CD4-positive, alpha-beta T cell treated with Interleukin-1 beta for 1 hour (primary cell): ENCODE measurements at regions not wholly inside any gene's neighbourhood (a gene's known extent, or its start where the extent isn't known, plus 50 kb on each side); places are given as distances from the start of the nearest gene placed in this dataset.

Experiments used
- DNase-seq, 2 donors: peaks; one replicate each; pipeline ENCODE4 v3.0.0-alpha.2; 2020 to 2022

- DNase-seq = peak in 1 of 2 donors; percentile 3
These were observed 94.5 kb upstream of the UPP2 start for GRCh38 chr2:158006961-158007719.

- no peak for DNase-seq
These were observed 97.4 kb upstream of the UPP2 start for GRCh38 chr2:158004126-158004764.

GRCh38 chr2:158002079-158002478 is 99.6 kb upstream of the UPP2 start:
- DNase-seq = no peak

- no peak for DNase-seq
These were observed 104.9 kb upstream of the UPP2 start for GRCh38 chr2:157996799-157997198.

- DNase-seq = no peak
These were observed 106.6 kb upstream of the UPP2 start for GRCh38 chr2:157995117-157995516.

- DNase-seq = no peak
These were observed 109.7 kb upstream of the UPP2 start for GRCh38 chr2:157991932-157992331.

- DNase-seq = no peak
These were observed 111.5 kb upstream of the UPP2 start for GRCh38 chr2:157990173-157990572.

- no peak for DNase-seq
These were observed 112.4 kb upstream of the UPP2 start for GRCh38 chr2:157989227-157989626.

GRCh38 chr2:157986761-157987160 is 110.6 kb upstream of the ACVR1 start:
- DNase-seq = no peak

- no peak for DNase-seq
These were observed 108.7 kb upstream of the ACVR1 start for GRCh38 chr2:157984866-157985265.

GRCh38 chr2:157980020-157980419 is 103.9 kb upstream of the ACVR1 start:
- DNase-seq = no peak

- no peak for DNase-seq
These were observed 95.6 kb upstream of the ACVR1 start for GRCh38 chr2:157971702-157972101.

GRCh38 chr2:157967856-157968255 is 91.7 kb upstream of the ACVR1 start:
- no peak for DNase-seq

- DNase-seq = no peak
These were observed 83.1 kb upstream of the ACVR1 start for GRCh38 chr2:157959249-157959648.

- DNase-seq = no peak
These were observed 81.5 kb upstream of the ACVR1 start for GRCh38 chr2:157957596-157957995.

- no peak for DNase-seq
These were observed 76.4 kb upstream of the ACVR1 start for GRCh38 chr2:157952558-157952957.

GRCh38 chr2:157948856-157949255 is 72.7 kb upstream of the ACVR1 start:
- DNase-seq = no peak

GRCh38 chr2:157946919-157947557 is 70.9 kb upstream of the ACVR1 start:
- no peak for DNase-seq

GRCh38 chr2:157940024-157940423 is 63.9 kb upstream of the ACVR1 start:
- DNase-seq = no peak

- no peak for DNase-seq
These were observed 62.4 kb upstream of the ACVR1 start for GRCh38 chr2:157938556-157938955.

GRCh38 chr2:157936406-157936805 is 60.3 kb upstream of the ACVR1 start:
- DNase-seq = no peak

- no peak for DNase-seq
These were observed 59.3 kb upstream of the ACVR1 start for GRCh38 chr2:157935378-157935906.

- DNase-seq = no peak
These were observed 58.7 kb upstream of the ACVR1 start for GRCh38 chr2:157934684-157935377.
